ENCODE measurements at regions not wholly inside any gene's neighbourhood (a gene's known extent, or its start where the extent isn't known, plus 50 kb on each side); places are given as distances from the start of the nearest gene placed in this dataset.

- DNase-seq (ENCODE audit: low read depth in 2 of 2) = no peak
These were observed 51.8 kb upstream of the ADPGK start for GRCh38 chr15:72835294-72835890.

DNA sequence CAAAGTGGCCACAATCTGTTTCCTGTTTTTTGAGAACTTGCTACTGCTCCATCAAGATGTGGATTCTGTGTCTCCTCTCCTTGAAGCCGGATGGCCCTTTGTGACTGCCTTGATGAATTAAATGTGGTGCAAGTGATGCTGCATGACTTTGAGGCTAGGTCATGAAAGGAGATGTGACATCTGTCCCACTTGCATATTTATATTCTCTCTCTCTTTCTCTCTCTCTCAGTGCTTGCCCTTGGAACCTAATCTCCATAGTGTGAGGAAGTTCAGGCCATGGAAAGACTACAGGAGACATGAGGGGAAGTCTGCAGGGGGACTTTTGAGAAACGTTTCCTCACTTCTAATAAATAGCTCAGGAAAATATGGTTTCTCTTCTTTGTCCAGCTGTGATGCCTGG is 50.0 kb upstream of the ADPGK start:
- no peak for DNase-seq (ENCODE audit: low read depth in 2 of 2)

Measured in fibroblast of skin of left biceps (primary cell).